ENCODE measurements at regions not wholly inside any gene's neighbourhood (a gene's known extent, or its start where the extent isn't known, plus 50 kb on each side); places are given as distances from the start of the nearest gene placed in this dataset.

GRCh38 chr11:24297461-24297860 is 199.4 kb upstream of the LUZP2 start:
- TF ChIP-seq CTCF (IDR thresholded peaks at IDR 0.05) (no peak), POLR2A (IDR thresholded peaks at IDR 0.05) (no peak)
